Small intestine (tissue), 7 donors: ENCODE measurements at regions not wholly inside any gene's neighbourhood (a gene's known extent, or its start where the extent isn't known, plus 50 kb on each side); places are given as distances from the start of the nearest gene placed in this dataset.
"Not testable (repeated sequence)": the region's sequence is repeated elsewhere in the genome, so short reads cannot be mapped to it uniquely, and the experiment has no call there.

ENCODE experiments used
- DNase-seq, 2 donors: peaks; one replicate each; pipeline versions ENCODE4 v3.0.0 to v3.0.0-alpha.2; 2013
- FAIRE-seq: peaks from 2 replicates; lab custom pipeline; 2012; peaks lifted over from hg19 to GRCh38; lab: Jason Lieb, UNC
- H3K27ac ChIP-seq, 3 donors: one replicate each; pipeline ENCODE4 v1.5.1; 2013; ENCODE audit warnings: low read length in 2 of 3, mild to moderate bottlenecking in 2 of 3, control low read depth in 1 of 3, inconsistent platforms in 1 of 3, low read depth in 1 of 3, moderate library complexity in 1 of 3
- H3K27me3 ChIP-seq, 3 donors: one replicate each; pipeline ENCODE4 v1.6.1; 2013; ENCODE audit warnings: low read length in 3 of 3, inconsistent platforms in 1 of 3; ENCODE audit not compliant: control insufficient read depth in 3 of 3, insufficient read depth in 3 of 3
- H3K36me3 ChIP-seq, 3 donors: one replicate each; pipeline ENCODE4 v1.6.1; 2013; ENCODE audit warnings: low read length in 3 of 3, inconsistent platforms in 1 of 3, low read depth in 1 of 3, mild to moderate bottlenecking in 1 of 3, moderate library complexity in 1 of 3; ENCODE audit not compliant: control insufficient read depth in 3 of 3, insufficient read depth in 2 of 3
- H3K4me1 ChIP-seq, 3 donors: one replicate each; pipeline ENCODE4 v1.6.1; 2013; ENCODE audit warnings: low read length in 2 of 3, inconsistent platforms in 1 of 3, low read depth in 1 of 3, mild to moderate bottlenecking in 1 of 3, moderate library complexity in 1 of 3; ENCODE audit not compliant: control insufficient read depth in 3 of 3, insufficient read depth in 2 of 3
- H3K4me3 ChIP-seq, 3 donors: one replicate each; pipeline ENCODE4 v1.5.1; 2013; ENCODE audit warnings: low read length in 3 of 3, control low read depth in 1 of 3, inconsistent platforms in 1 of 3, low read depth in 1 of 3, mild to moderate bottlenecking in 1 of 3, moderate library complexity in 1 of 3
- H3K9me3 ChIP-seq, 2 donors: one replicate each; pipeline ENCODE4 v1.6.1; 2013; ENCODE audit warnings: low read depth in 1 of 2, low read length in 1 of 2; ENCODE audit not compliant: control insufficient read depth in 2 of 2, insufficient read depth in 1 of 2
- WGBS, 3 donors: extraction: QIAGEN DNeasy Blood & Tissue Kit; methylation state at CpG; one replicate each; pipeline ENCODE4 v1.1.7; 2013; 5-methylcytosine and 5-hydroxymethylcytosine counted together
- donor health status: healthy with polysubstance abuse.
- donor health status: control.
- donor health status: control.
- donor health status: Bipolar disorder and iron deficiency.
- donor health status: healthy.

DNA sequence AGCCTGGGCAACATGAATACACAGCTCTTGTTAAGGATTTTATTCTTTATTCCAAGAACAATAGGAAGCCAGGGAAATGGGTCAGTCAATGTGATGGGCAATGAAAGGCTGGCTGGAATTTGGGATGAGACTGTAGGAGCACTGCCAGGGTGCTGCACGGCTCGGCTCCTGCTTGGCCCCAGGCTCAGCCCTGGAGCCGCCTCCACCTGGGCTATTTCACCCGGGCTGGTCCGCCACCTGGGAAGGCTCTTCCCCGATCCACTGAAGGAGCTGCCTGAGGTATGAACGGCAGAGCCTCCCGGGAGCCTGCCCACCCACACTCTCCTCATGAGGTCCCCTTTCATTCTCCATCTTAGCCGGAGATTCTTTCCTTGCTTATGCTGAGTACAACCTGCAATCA lies 80.4 kb upstream of the KMT2C start:
- FAIRE-seq, result no peak
- 93 to 94% (median 93%) methylated on average over 9 of the region's 9 CpGs for WGBS, 3 donors
- Histone ChIP-seq H3K4me1 (no peaks in the 10 kb centered on the region), H3K9me3 (peaks cover 0 to 13% of the 10 kb centered on the region in 2 donors), H3K36me3 (no peaks in the 10 kb centered on the region), H3K27me3 (no peaks in the 10 kb centered on the region), H3K4me3 (no peak overlapping the region), H3K27ac (no peak overlapping the region)
- DNase-seq, result no peak

DNA sequence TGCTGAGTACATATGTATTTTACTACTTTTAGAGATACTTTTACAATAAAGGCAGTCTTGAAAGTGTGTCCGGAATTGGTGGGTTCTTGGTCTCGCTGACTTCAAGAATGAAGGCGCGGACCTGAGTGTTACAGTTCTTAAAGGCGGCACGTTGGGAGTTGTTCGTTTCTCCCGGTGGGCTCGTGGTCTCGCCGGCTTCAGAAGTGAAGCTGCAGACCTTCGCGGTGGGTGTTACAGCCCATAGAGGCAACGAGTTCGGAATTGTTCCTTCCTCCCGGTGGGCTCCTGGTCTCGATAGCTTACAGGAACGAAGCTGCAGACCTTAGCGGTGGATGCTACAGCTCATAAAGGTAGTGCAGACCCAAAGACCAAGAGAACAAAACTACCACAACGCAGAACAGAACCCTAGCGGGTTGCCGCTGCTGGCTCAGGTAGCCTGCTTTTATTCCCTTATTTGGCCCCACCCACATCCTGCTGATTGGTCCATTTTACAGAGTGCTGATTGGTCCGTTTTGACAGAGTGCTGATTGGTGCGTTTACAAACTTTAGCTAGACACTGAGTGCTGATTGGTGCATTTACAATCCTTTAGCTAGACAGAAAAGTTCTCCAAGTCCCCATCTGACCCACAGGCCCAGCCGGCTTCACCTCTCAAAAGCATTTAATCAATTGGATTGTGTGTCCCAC lies 79.6 kb upstream of the KMT2C start:
- not testable (repeated sequence) for H3K27ac ChIP-seq, H3K36me3 ChIP-seq, H3K4me1 ChIP-seq, H3K4me3 ChIP-seq, FAIRE-seq, H3K27me3 ChIP-seq, DNase-seq
- WGBS, 3 donors, result 87 to 95% (median 89%) methylated on average over 24 to 25 of the region's 25 CpGs
- peaks cover 0 to 13% of the 10 kb centered on the region in 2 donors for H3K9me3 ChIP-seq

GRCh38 chr7:152514771-152515105 lies 78.9 kb upstream of the KMT2C start:
- FAIRE-seq, result no peak
- no peak for DNase-seq

GRCh38 chr7:152513861-152514770 lies 78.3 kb upstream of the KMT2C start:
- H3K27ac ChIP-seq, result no peak overlapping the region
- WGBS, 3 donors, result 78 to 85% (median 81%) methylated on average over 20 of the region's 20 CpGs
- H3K4me1 ChIP-seq, result no peaks in the 10 kb centered on the region
- no peaks in the 10 kb centered on the region for H3K36me3 ChIP-seq
- no peak overlapping the region for H3K4me3 ChIP-seq
- peaks cover 0 to 7% of the 10 kb centered on the region in 2 donors for H3K9me3 ChIP-seq
- no peaks in the 10 kb centered on the region for H3K27me3 ChIP-seq
- DNase-seq, result no peak
- no peak for FAIRE-seq

More at GRCh38 chr7:152514771-152515105, 78.9 kb upstream of the KMT2C start:
- Histone ChIP-seq H3K27me3 (no peaks in the 10 kb centered on the region), H3K4me1 (no peaks in the 10 kb centered on the region), H3K27ac (no peak overlapping the region), H3K36me3 (no peaks in the 10 kb centered on the region), H3K4me3 (no peak overlapping the region), H3K9me3 (peaks cover 0 to 13% of the 10 kb centered on the region in 2 donors)
- 91 to 98% (median 92%) methylated on average over 14 of the region's 14 CpGs for WGBS, 3 donors

DNA sequence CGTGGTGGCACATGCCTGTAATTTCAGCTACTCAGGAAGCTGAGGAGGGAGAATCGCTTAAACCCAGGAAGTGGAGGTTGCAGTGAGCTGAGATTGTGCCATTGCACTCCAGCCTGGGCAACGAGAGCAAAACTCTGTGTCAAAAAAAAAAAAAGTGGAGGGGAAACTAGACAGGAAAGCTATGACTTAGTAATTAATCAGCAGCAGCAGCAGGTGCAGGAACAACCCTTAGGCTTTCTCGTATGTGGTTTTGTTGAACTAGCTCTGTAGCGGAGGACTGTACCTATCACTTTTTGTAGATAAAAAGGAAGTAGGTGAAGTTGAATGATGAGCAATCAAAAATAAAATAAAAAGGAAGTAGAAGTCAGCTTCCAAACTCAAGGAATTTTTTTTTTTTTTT lies 76.9 kb upstream of the KMT2C start:
- Histone ChIP-seq H3K36me3 (no peaks in the 10 kb centered on the region), H3K27ac (no peak overlapping the region), H3K27me3 (no peaks in the 10 kb centered on the region), H3K4me1 (no peaks in the 10 kb centered on the region), H3K4me3 (no peak overlapping the region), H3K9me3 (peaks cover 0 to 5% of the 10 kb centered on the region in 2 donors)
- WGBS, 3 donors, result 23 to 42% (median 40%) methylated on average over 5 of the region's 5 CpGs
- DNase-seq (no peak), FAIRE-seq (no peak)

DNA sequence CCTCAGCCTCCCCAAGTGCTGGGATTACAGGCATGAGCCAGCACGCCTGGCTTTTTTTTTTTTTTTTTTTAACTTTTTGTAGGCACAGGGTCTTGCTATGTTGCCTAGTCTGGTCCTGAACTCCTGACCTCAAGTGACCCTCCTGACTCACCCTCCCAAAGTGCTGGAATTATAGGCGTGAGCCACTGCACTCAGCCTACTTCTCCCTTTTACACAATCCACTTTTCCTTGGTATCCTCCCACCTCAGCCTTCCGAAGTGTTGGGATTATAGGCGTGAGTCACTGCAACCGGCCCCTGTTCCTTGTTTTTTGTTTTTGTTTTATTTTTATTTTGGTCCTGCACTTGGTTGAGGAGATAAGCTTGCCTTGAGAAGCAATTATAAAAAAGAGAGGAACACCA lies 75.9 kb upstream of the KMT2C start:
- Histone ChIP-seq H3K9me3 (peaks cover 0 to 5% of the 10 kb centered on the region in 2 donors), H3K36me3 (no peaks in the 10 kb centered on the region), H3K4me1 (no peaks in the 10 kb centered on the region), H3K27me3 (no peaks in the 10 kb centered on the region), H3K4me3 (no peak overlapping the region), H3K27ac (no peak overlapping the region)
- DNase-seq, result no peak
- WGBS, 3 donors, result 65 to 79% (median 73%) methylated on average over 5 of the region's 5 CpGs
- no peak for FAIRE-seq

DNA sequence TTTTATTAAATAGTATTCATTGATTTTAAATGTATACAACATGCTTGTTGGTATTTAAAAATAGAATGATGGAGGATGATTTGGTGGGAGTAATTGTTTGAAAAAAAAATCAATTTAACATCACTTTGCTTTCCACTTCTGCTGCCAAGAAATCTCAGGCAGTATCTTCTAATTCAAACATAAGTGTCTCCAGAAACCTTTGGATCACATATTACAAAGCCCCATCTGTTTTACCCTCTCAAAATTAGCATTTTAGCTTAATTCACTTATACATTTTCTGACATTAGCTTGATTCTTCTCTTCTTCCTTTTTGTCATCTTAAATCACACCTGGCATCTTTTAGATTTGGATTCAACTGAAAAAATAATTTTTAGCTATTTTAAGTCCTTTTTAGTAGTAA lies 72.9 kb upstream of the KMT2C start:
- no peaks in the 10 kb centered on the region for H3K4me1 ChIP-seq
- H3K4me3 ChIP-seq, result no peak overlapping the region
- no peak for FAIRE-seq
- DNase-seq, result no peak
- H3K27me3 ChIP-seq, result no peaks in the 10 kb centered on the region
- H3K9me3 ChIP-seq, result no peaks in the 10 kb centered on the region
- no peaks in the 10 kb centered on the region for H3K36me3 ChIP-seq
- H3K27ac ChIP-seq, result no peak overlapping the region

GRCh38 chr7:152505606-152506005 lies 69.8 kb upstream of the KMT2C start:
- Histone ChIP-seq H3K9me3 (no peaks in the 10 kb centered on the region), H3K4me3 (no peak overlapping the region), H3K27me3 (no peaks in the 10 kb centered on the region), H3K36me3 (no peaks in the 10 kb centered on the region), H3K27ac (no peak overlapping the region), H3K4me1 (no peaks in the 10 kb centered on the region)
- 83 to 97% (median 93%) methylated on average over 2 of the region's 2 CpGs for WGBS, 3 donors
- FAIRE-seq (no peak), DNase-seq (no peak)
